Upper lobe of left lung (tissue), 4 donors: ENCODE measurements at regions not wholly inside any gene's neighbourhood (a gene's known extent, or its start where the extent isn't known, plus 50 kb on each side); places are given as distances from the start of the nearest gene placed in this dataset.

Experiments used
- POLR2A ChIP-seq, 4 donors: fragments of 450-650 bp; IDR thresholded peaks; one replicate each; pipeline ENCODE4 v1.5.1; 2016 to 2017; ENCODE audit warnings: antibody characterized with exemption in 4 of 4, mild to moderate bottlenecking in 2 of 4
- TF ChIP-seq, protein P1 (sequence below), 6 experiments: fragments of 450-650 bp in 4 of 6; fragments of 200-600 bp in 2 of 6; sonication (generic) in 2 of 6; IDR thresholded peaks; one replicate each; pipeline ENCODE4 v1.5.1; 2016 to 2019; ENCODE audit warnings: antibody characterized with exemption in 6 of 6

GRCh38 chr1:38396606-38397005 lies 350.0 kb upstream of the POU3F1 start:
- TF ChIP-seq, protein P1, sequence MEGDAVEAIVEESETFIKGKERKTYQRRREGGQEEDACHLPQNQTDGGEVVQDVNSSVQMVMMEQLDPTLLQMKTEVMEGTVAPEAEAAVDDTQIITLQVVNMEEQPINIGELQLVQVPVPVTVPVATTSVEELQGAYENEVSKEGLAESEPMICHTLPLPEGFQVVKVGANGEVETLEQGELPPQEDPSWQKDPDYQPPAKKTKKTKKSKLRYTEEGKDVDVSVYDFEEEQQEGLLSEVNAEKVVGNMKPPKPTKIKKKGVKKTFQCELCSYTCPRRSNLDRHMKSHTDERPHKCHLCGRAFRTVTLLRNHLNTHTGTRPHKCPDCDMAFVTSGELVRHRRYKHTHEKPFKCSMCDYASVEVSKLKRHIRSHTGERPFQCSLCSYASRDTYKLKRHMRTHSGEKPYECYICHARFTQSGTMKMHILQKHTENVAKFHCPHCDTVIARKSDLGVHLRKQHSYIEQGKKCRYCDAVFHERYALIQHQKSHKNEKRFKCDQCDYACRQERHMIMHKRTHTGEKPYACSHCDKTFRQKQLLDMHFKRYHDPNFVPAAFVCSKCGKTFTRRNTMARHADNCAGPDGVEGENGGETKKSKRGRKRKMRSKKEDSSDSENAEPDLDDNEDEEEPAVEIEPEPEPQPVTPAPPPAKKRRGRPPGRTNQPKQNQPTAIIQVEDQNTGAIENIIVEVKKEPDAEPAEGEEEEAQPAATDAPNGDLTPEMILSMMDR (IDR thresholded peaks at IDR 0.05): no peak
- TF ChIP-seq POLR2A (IDR thresholded peaks at IDR 0.05): no peak
